IPS DF 6.9 (cell line): ENCODE measurements at regions not wholly inside any gene's neighbourhood (a gene's known extent, or its start where the extent isn't known, plus 50 kb on each side); places are given as distances from the start of the nearest gene placed in this dataset.

Source experiments
- DNase-seq: peaks from one replicate; pipeline ENCODE4 v3.0.0-alpha.2; 2013; ENCODE audit warnings: low read depth, low spot score
- H3K27ac ChIP-seq: one replicate; pipeline ENCODE4 v1.5.1; 2013; ENCODE audit warnings: low read length, control low read depth
- H3K27me3 ChIP-seq: 2 replicates; pipeline ENCODE4 v1.6.1; 2013; ENCODE audit warnings: mild to moderate bottlenecking, low read length; ENCODE audit not compliant: control insufficient read depth, insufficient read depth
- H3K36me3 ChIP-seq: 2 replicates; pipeline ENCODE4 v1.6.1; 2013; ENCODE audit warnings: low read length; ENCODE audit not compliant: control insufficient read depth, insufficient read depth
- H3K4me1 ChIP-seq: 2 replicates; pipeline ENCODE4 v1.6.1; 2013; ENCODE audit warnings: low read length; ENCODE audit not compliant: control insufficient read depth, insufficient read depth
- H3K4me3 ChIP-seq: 2 replicates; pipeline ENCODE4 v1.5.1; 2013; ENCODE audit warnings: mild to moderate bottlenecking, low read length
- H3K9me3 ChIP-seq: 2 replicates; pipeline ENCODE4 v1.6.1; 2013; ENCODE audit warnings: low read length, inconsistent platforms; ENCODE audit not compliant: control insufficient read depth, insufficient read depth
- WGBS: extraction: QIAGEN DNeasy Blood & Tissue Kit; methylation state at CpG from one replicate; pipeline ENCODE4 v1.1.7; 2013; ENCODE audit warnings: mixed read lengths, missing lambda C conversion rate; ENCODE audit not compliant: insufficient read length, insufficient coverage; 5-methylcytosine and 5-hydroxymethylcytosine counted together

GRCh38 chr21:16337266-16337665 is 607.5 kb downstream of the USP25 start:
- no peaks in the 10 kb centered on the region for H3K4me1 ChIP-seq
- no peaks in the 10 kb centered on the region for H3K36me3 ChIP-seq
- no peak for DNase-seq
- H3K27me3 ChIP-seq = no peaks in the 10 kb centered on the region
- H3K4me3 ChIP-seq = no peak overlapping the region
- no peaks in the 10 kb centered on the region for H3K9me3 ChIP-seq
- no peak overlapping the region for H3K27ac ChIP-seq
- WGBS = no CpG with 5 or more reads among the region's 2 CpGs

GRCh38 chr21:16342932-16343331 is 613.1 kb downstream of the USP25 start:
- Histone ChIP-seq H3K27ac (no peak overlapping the region), H3K9me3 (no peaks in the 10 kb centered on the region), H3K4me3 (no peak overlapping the region), H3K27me3 (no peaks in the 10 kb centered on the region), H3K36me3 (no peaks in the 10 kb centered on the region), H3K4me1 (no peaks in the 10 kb centered on the region)
- DNase-seq = no peak
- no CpG with 5 or more reads among the region's 1 CpG for WGBS

- no peaks in the 10 kb centered on the region for H3K4me1 ChIP-seq
- no peaks in the 10 kb centered on the region for H3K9me3 ChIP-seq
- no peak overlapping the region for H3K27ac ChIP-seq
- H3K4me3 ChIP-seq = no peak overlapping the region
- DNase-seq = no peak
- H3K36me3 ChIP-seq = no peaks in the 10 kb centered on the region
- no peaks in the 10 kb centered on the region for H3K27me3 ChIP-seq
- whole genome bisulfite sequencing = no CpG with 5 or more reads among the region's 3 CpGs
Observed at GRCh38 chr21:16343776-16344175, 614.0 kb downstream of the USP25 start.

GRCh38 chr21:16345757-16346156 is 616.0 kb downstream of the USP25 start:
- Histone ChIP-seq H3K27ac (no peak overlapping the region), H3K36me3 (no peaks in the 10 kb centered on the region), H3K9me3 (no peaks in the 10 kb centered on the region), H3K4me3 (no peak overlapping the region), H3K27me3 (no peaks in the 10 kb centered on the region), H3K4me1 (no peaks in the 10 kb centered on the region)
- no CpG with 5 or more reads among the region's 1 CpG for WGBS
- no peak for DNase-seq

GRCh38 chr21:16347223-16347622 is 617.4 kb downstream of the USP25 start:
- DNase-seq = no peak
- H3K9me3 ChIP-seq = no peaks in the 10 kb centered on the region
- no peaks in the 10 kb centered on the region for H3K27me3 ChIP-seq
- no peak overlapping the region for H3K4me3 ChIP-seq
- H3K4me1 ChIP-seq = no peaks in the 10 kb centered on the region
- no peaks in the 10 kb centered on the region for H3K36me3 ChIP-seq
- no peak overlapping the region for H3K27ac ChIP-seq

- no peak overlapping the region for H3K27ac ChIP-seq
- WGBS = no CpG with 5 or more reads among the region's 6 CpGs
- DNase-seq = no peak
- H3K36me3 ChIP-seq = no peaks in the 10 kb centered on the region
- H3K9me3 ChIP-seq = no peaks in the 10 kb centered on the region
- H3K4me3 ChIP-seq = no peak overlapping the region
- no peaks in the 10 kb centered on the region for H3K27me3 ChIP-seq
- no peaks in the 10 kb centered on the region for H3K4me1 ChIP-seq
Observed at GRCh38 chr21:16353764-16354163, 624.0 kb downstream of the USP25 start.

GRCh38 chr21:16357994-16358393 is 628.2 kb downstream of the USP25 start:
- DNase-seq = no peak
- Histone ChIP-seq H3K4me1 (no peaks in the 10 kb centered on the region), H3K27me3 (no peaks in the 10 kb centered on the region), H3K36me3 (no peaks in the 10 kb centered on the region), H3K9me3 (no peaks in the 10 kb centered on the region), H3K27ac (no peak overlapping the region), H3K4me3 (no peak overlapping the region)

- H3K27me3 ChIP-seq = no peaks in the 10 kb centered on the region
- no CpG with 5 or more reads among the region's 2 CpGs for WGBS
Observed at GRCh38 chr21:16358784-16359183, 629.0 kb downstream of the USP25 start.

GRCh38 chr21:16363100-16363499 is 633.3 kb downstream of the USP25 start:
- DNase-seq = no peak
- no peaks in the 10 kb centered on the region for H3K27me3 ChIP-seq
- WGBS = no CpG with 5 or more reads among the region's 2 CpGs
- no peaks in the 10 kb centered on the region for H3K4me1 ChIP-seq
- no peak overlapping the region for H3K27ac ChIP-seq
- no peak overlapping the region for H3K4me3 ChIP-seq
- no peaks in the 10 kb centered on the region for H3K9me3 ChIP-seq
- H3K36me3 ChIP-seq = no peaks in the 10 kb centered on the region

More at GRCh38 chr21:16358784-16359183, 629.0 kb downstream of the USP25 start:
- Histone ChIP-seq H3K4me3 (no peak overlapping the region), H3K4me1 (no peaks in the 10 kb centered on the region), H3K36me3 (no peaks in the 10 kb centered on the region), H3K9me3 (no peaks in the 10 kb centered on the region), H3K27ac (no peak overlapping the region)
- DNase-seq = no peak

GRCh38 chr21:16363518-16363917 is 633.7 kb downstream of the USP25 start:
- Histone ChIP-seq H3K27ac (no peak overlapping the region), H3K9me3 (no peaks in the 10 kb centered on the region), H3K4me1 (no peaks in the 10 kb centered on the region), H3K4me3 (no peak overlapping the region), H3K36me3 (no peaks in the 10 kb centered on the region), H3K27me3 (no peaks in the 10 kb centered on the region)
- no peak for DNase-seq
- WGBS = no CpG with 5 or more reads among the region's 3 CpGs

GRCh38 chr21:16366207-16366606 is 636.4 kb downstream of the USP25 start:
- Histone ChIP-seq H3K4me3 (no peak overlapping the region), H3K4me1 (no peaks in the 10 kb centered on the region), H3K27me3 (no peaks in the 10 kb centered on the region), H3K9me3 (no peaks in the 10 kb centered on the region), H3K36me3 (no peaks in the 10 kb centered on the region), H3K27ac (no peak overlapping the region)
- no peak for DNase-seq
- WGBS = 91% methylated on average over 1 of the region's 4 CpGs
